ENCODE measurements at regions not wholly inside any gene's neighbourhood (a gene's known extent, or its start where the extent isn't known, plus 50 kb on each side); places are given as distances from the start of the nearest gene placed in this dataset.

- intact Hi-C loops (cut with DNase I) = no loop called here
- WGBS, 2 donors = 16 to 24% methylated on average over 1 of the region's 1 CpG
- Histone ChIP-seq H3K4me3 (ENCODE audit: low read length in 2 of 2) (no peak overlapping the region), H3K27me3 (ENCODE audit: control insufficient read depth in 1 of 2, insufficient read depth in 2 of 2, low read length in 1 of 2) (no peaks in the 10 kb centered on the region), H3K27ac (ENCODE audit: low read depth in 1 of 2, low read length in 2 of 2) (no peak overlapping the region), H3K9me3 (ENCODE audit: control insufficient read depth, low read length) (peaks cover 1% of the 10 kb centered on the region), H3K4me1 (ENCODE audit: control insufficient read depth in 1 of 2, insufficient read depth in 2 of 2, low read length in 2 of 2) (no peaks in the 10 kb centered on the region), H3K36me3 (ENCODE audit: control insufficient read depth in 1 of 2, insufficient read depth in 2 of 2, low read length in 1 of 2) (no peaks in the 10 kb centered on the region)
- DNase-seq (no peak), ATAC-seq (ENCODE audit: low FRiP score) (no peak)
These were observed 101.8 kb upstream of the PREP start for GRCh38 chr6:105504706-105505105.

- intact Hi-C loops (cut with DNase I) = no loop called here
- H3K4me3 ChIP-seq (ENCODE audit: low read length in 2 of 2) = no peak overlapping the region
- no peaks in the 10 kb centered on the region for H3K36me3 ChIP-seq (ENCODE audit: control insufficient read depth in 1 of 2, insufficient read depth in 2 of 2, low read length in 1 of 2)
- ATAC-seq (ENCODE audit: low FRiP score) (no peak), DNase-seq (no peak)
- 95 to 98% methylated on average over 2 of the region's 2 CpGs for WGBS, 2 donors
- no peak overlapping the region for H3K27ac ChIP-seq (ENCODE audit: low read depth in 1 of 2, low read length in 2 of 2)
- no peaks in the 10 kb centered on the region for H3K27me3 ChIP-seq (ENCODE audit: control insufficient read depth in 1 of 2, insufficient read depth in 2 of 2, low read length in 1 of 2)
- peaks cover 1% of the 10 kb centered on the region for H3K9me3 ChIP-seq (ENCODE audit: control insufficient read depth, low read length)
- no peaks in the 10 kb centered on the region for H3K4me1 ChIP-seq (ENCODE audit: control insufficient read depth in 1 of 2, insufficient read depth in 2 of 2, low read length in 2 of 2)
These were observed 100.8 kb upstream of the PREP start for GRCh38 chr6:105503641-105504040.

- DNase-seq = no peak
- Histone ChIP-seq H3K9me3 (ENCODE audit: control insufficient read depth, low read length) (peaks cover 1% of the 10 kb centered on the region), H3K4me1 (ENCODE audit: control insufficient read depth in 1 of 2, insufficient read depth in 2 of 2, low read length in 2 of 2) (no peaks in the 10 kb centered on the region), H3K27me3 (ENCODE audit: control insufficient read depth in 1 of 2, insufficient read depth in 2 of 2, low read length in 1 of 2) (no peaks in the 10 kb centered on the region), H3K4me3 (ENCODE audit: low read length in 2 of 2) (no peak overlapping the region), H3K36me3 (ENCODE audit: control insufficient read depth in 1 of 2, insufficient read depth in 2 of 2, low read length in 1 of 2) (no peaks in the 10 kb centered on the region), H3K27ac (ENCODE audit: low read depth in 1 of 2, low read length in 2 of 2) (no peak overlapping the region)
- no peak for ATAC-seq (ENCODE audit: low FRiP score)
- WGBS, 2 donors = 86 to 90% methylated on average over 1 of the region's 1 CpG
- intact Hi-C loops (cut with DNase I) = no loop called here
These were observed 99.0 kb upstream of the PREP start for GRCh38 chr6:105501826-105502344.

GRCh38 chr6:105501246-105501645, 98.4 kb upstream of the PREP start:
- Histone ChIP-seq H3K36me3 (ENCODE audit: control insufficient read depth in 1 of 2, insufficient read depth in 2 of 2, low read length in 1 of 2) (no peaks in the 10 kb centered on the region), H3K27ac (ENCODE audit: low read depth in 1 of 2, low read length in 2 of 2) (no peak overlapping the region), H3K4me3 (ENCODE audit: low read length in 2 of 2) (no peak overlapping the region), H3K4me1 (ENCODE audit: control insufficient read depth in 1 of 2, insufficient read depth in 2 of 2, low read length in 2 of 2) (no peaks in the 10 kb centered on the region), H3K9me3 (ENCODE audit: control insufficient read depth, low read length) (peaks cover 1% of the 10 kb centered on the region), H3K27me3 (ENCODE audit: control insufficient read depth in 1 of 2, insufficient read depth in 2 of 2, low read length in 1 of 2) (no peaks in the 10 kb centered on the region)
- 66 to 67% methylated on average over 1 of the region's 1 CpG for WGBS, 2 donors
- intact Hi-C loops (cut with DNase I) = no loop called here
- DNase-seq = no peak
- no peak for ATAC-seq (ENCODE audit: low FRiP score)

GRCh38 chr6:105500693-105501092, 97.8 kb upstream of the PREP start:
- no peak overlapping the region for H3K4me3 ChIP-seq (ENCODE audit: low read length in 2 of 2)
- H3K9me3 ChIP-seq (ENCODE audit: control insufficient read depth, low read length) = peaks cover 1% of the 10 kb centered on the region
- H3K27ac ChIP-seq (ENCODE audit: low read depth in 1 of 2, low read length in 2 of 2) = no peak overlapping the region
- H3K36me3 ChIP-seq (ENCODE audit: control insufficient read depth in 1 of 2, insufficient read depth in 2 of 2, low read length in 1 of 2) = no peaks in the 10 kb centered on the region
- intact Hi-C loops (cut with DNase I) = no loop called here
- no peaks in the 10 kb centered on the region for H3K27me3 ChIP-seq (ENCODE audit: control insufficient read depth in 1 of 2, insufficient read depth in 2 of 2, low read length in 1 of 2)
- no peak for DNase-seq
- ATAC-seq (ENCODE audit: low FRiP score) = no peak
- H3K4me1 ChIP-seq (ENCODE audit: control insufficient read depth in 1 of 2, insufficient read depth in 2 of 2, low read length in 2 of 2) = no peaks in the 10 kb centered on the region
- 86 to 90% methylated on average over 1 of the region's 1 CpG for WGBS, 2 donors

- ATAC-seq (ENCODE audit: low FRiP score) (no peak), DNase-seq (no peak)
- no peaks in the 10 kb centered on the region for H3K27me3 ChIP-seq (ENCODE audit: control insufficient read depth in 1 of 2, insufficient read depth in 2 of 2, low read length in 1 of 2)
- no peaks in the 10 kb centered on the region for H3K36me3 ChIP-seq (ENCODE audit: control insufficient read depth in 1 of 2, insufficient read depth in 2 of 2, low read length in 1 of 2)
- H3K27ac ChIP-seq (ENCODE audit: low read depth in 1 of 2, low read length in 2 of 2) = no peak overlapping the region
- no peak overlapping the region for H3K4me3 ChIP-seq (ENCODE audit: low read length in 2 of 2)
- H3K4me1 ChIP-seq (ENCODE audit: control insufficient read depth in 1 of 2, insufficient read depth in 2 of 2, low read length in 2 of 2) = no peaks in the 10 kb centered on the region
- intact Hi-C loops (cut with DNase I) = no loop called here
- 63 to 70% methylated on average over 3 of the region's 3 CpGs for WGBS, 2 donors
- H3K9me3 ChIP-seq (ENCODE audit: control insufficient read depth, low read length) = peaks cover 1% of the 10 kb centered on the region
These were observed 97.0 kb upstream of the PREP start for GRCh38 chr6:105499931-105500330.

GRCh38 chr6:105499136-105499870, 96.4 kb upstream of the PREP start:
- 81 to 87% methylated on average over 2 of the region's 2 CpGs for WGBS, 2 donors
- peaks cover 1% of the 10 kb centered on the region for H3K9me3 ChIP-seq (ENCODE audit: control insufficient read depth, low read length)
- no peaks in the 10 kb centered on the region for H3K4me1 ChIP-seq (ENCODE audit: control insufficient read depth in 1 of 2, insufficient read depth in 2 of 2, low read length in 2 of 2)
- no peaks in the 10 kb centered on the region for H3K27me3 ChIP-seq (ENCODE audit: control insufficient read depth in 1 of 2, insufficient read depth in 2 of 2, low read length in 1 of 2)
- no peaks in the 10 kb centered on the region for H3K36me3 ChIP-seq (ENCODE audit: control insufficient read depth in 1 of 2, insufficient read depth in 2 of 2, low read length in 1 of 2)
- DNase-seq = no peak
- H3K27ac ChIP-seq (ENCODE audit: low read depth in 1 of 2, low read length in 2 of 2) = no peak overlapping the region
- H3K4me3 ChIP-seq (ENCODE audit: low read length in 2 of 2) = no peak overlapping the region
- intact Hi-C loops (cut with DNase I) = no loop called here
- ATAC-seq (ENCODE audit: low FRiP score) = no peak

- Histone ChIP-seq H3K9me3 (ENCODE audit: control insufficient read depth, low read length) (peaks cover 1% of the 10 kb centered on the region), H3K4me1 (ENCODE audit: control insufficient read depth in 1 of 2, insufficient read depth in 2 of 2, low read length in 2 of 2) (peaks cover 0 to 2% of the 10 kb centered on the region in 2 donors), H3K27ac (ENCODE audit: low read depth in 1 of 2, low read length in 2 of 2) (no peak overlapping the region), H3K27me3 (ENCODE audit: control insufficient read depth in 1 of 2, insufficient read depth in 2 of 2, low read length in 1 of 2) (no peaks in the 10 kb centered on the region), H3K36me3 (ENCODE audit: control insufficient read depth in 1 of 2, insufficient read depth in 2 of 2, low read length in 1 of 2) (no peaks in the 10 kb centered on the region), H3K4me3 (ENCODE audit: low read length in 2 of 2) (no peak overlapping the region)
- WGBS, 2 donors = 92 to 95% methylated on average over 2 of the region's 2 CpGs
- no peak for ATAC-seq (ENCODE audit: low FRiP score)
- no peak for DNase-seq
- intact Hi-C loops (cut with DNase I) = no loop called here
These were observed 94.7 kb upstream of the PREP start for GRCh38 chr6:105497549-105497948.

- no peak for ATAC-seq (ENCODE audit: low FRiP score)
- no peaks in the 10 kb centered on the region for H3K36me3 ChIP-seq (ENCODE audit: control insufficient read depth in 1 of 2, insufficient read depth in 2 of 2, low read length in 1 of 2)
- H3K4me3 ChIP-seq (ENCODE audit: low read length in 2 of 2) = no peak overlapping the region
- H3K27me3 ChIP-seq (ENCODE audit: control insufficient read depth in 1 of 2, insufficient read depth in 2 of 2, low read length in 1 of 2) = no peaks in the 10 kb centered on the region
- no peak overlapping the region for H3K27ac ChIP-seq (ENCODE audit: low read depth in 1 of 2, low read length in 2 of 2)
- WGBS, 2 donors = 82 to 84% methylated on average over 6 of the region's 6 CpGs
- peaks cover 0 to 2% of the 10 kb centered on the region in 2 donors for H3K4me1 ChIP-seq (ENCODE audit: control insufficient read depth in 1 of 2, insufficient read depth in 2 of 2, low read length in 2 of 2)
- H3K9me3 ChIP-seq (ENCODE audit: control insufficient read depth, low read length) = no peaks in the 10 kb centered on the region
- DNase-seq = no peak
- intact Hi-C loops (cut with DNase I) = no loop called here
These were observed 92.6 kb upstream of the PREP start for GRCh38 chr6:105495515-105495914.

Data from aorta (tissue), 5 donors.